Peyer's patch (tissue), 4 donors: ENCODE measurements at regions not wholly inside any gene's neighbourhood (a gene's known extent, or its start where the extent isn't known, plus 50 kb on each side); places are given as distances from the start of the nearest gene placed in this dataset.

Experiments
- DNase-seq, 3 donors: peaks; one replicate each; pipeline ENCODE4 v3.0.0-alpha.2; 2017 to 2019
- H3K27ac ChIP-seq, 4 donors: fragments of 200-600 bp; sonication (generic); one replicate each; pipeline ENCODE4 v1.5.1; 2016 to 2019
- H3K27me3 ChIP-seq, 2 donors: fragments of 200-600 bp; sonication (generic); one replicate each; pipeline ENCODE4 v1.5.1; 2019
- H3K36me3 ChIP-seq, 3 donors: fragments of 200-600 bp; sonication (generic); one replicate each; pipeline ENCODE4 v1.5.1; 2016 to 2019
- H3K4me1 ChIP-seq, 4 donors: fragments of 200-600 bp; sonication (generic); one replicate each; pipeline ENCODE4 v1.5.1; 2016 to 2019
- H3K4me3 ChIP-seq, 4 donors: fragments of 200-600 bp; sonication (generic); 1 replicate in 3 of 4; 2 replicates in 1 of 4; pipeline ENCODE4 v1.5.1; 2016 to 2019; ENCODE audit warnings: mild to moderate bottlenecking in 1 of 4
- H3K9me3 ChIP-seq, 4 donors: fragments of 200-600 bp; sonication (generic); one replicate each; pipeline ENCODE4 v1.5.1; 2016 to 2019; ENCODE audit warnings: mild to moderate bottlenecking in 1 of 4
- POLR2A ChIP-seq, 2 donors: fragments of 450-650 bp; IDR thresholded peaks; one replicate each; pipeline ENCODE4 v1.5.1; 2017; ENCODE audit warnings: antibody characterized with exemption in 2 of 2, mild to moderate bottlenecking in 2 of 2, moderate library complexity in 2 of 2
- TF ChIP-seq, protein P1 (sequence below), 6 experiments: fragments of 450-650 bp in 4 of 6; fragments of 200-600 bp in 2 of 6; sonication (generic) in 1 of 6; IDR thresholded peaks; one replicate each; pipeline ENCODE4 v1.5.1; 2017 to 2019; ENCODE audit warnings: antibody characterized with exemption in 6 of 6, mild to moderate bottlenecking in 3 of 6, moderate library complexity in 1 of 6

DNA sequence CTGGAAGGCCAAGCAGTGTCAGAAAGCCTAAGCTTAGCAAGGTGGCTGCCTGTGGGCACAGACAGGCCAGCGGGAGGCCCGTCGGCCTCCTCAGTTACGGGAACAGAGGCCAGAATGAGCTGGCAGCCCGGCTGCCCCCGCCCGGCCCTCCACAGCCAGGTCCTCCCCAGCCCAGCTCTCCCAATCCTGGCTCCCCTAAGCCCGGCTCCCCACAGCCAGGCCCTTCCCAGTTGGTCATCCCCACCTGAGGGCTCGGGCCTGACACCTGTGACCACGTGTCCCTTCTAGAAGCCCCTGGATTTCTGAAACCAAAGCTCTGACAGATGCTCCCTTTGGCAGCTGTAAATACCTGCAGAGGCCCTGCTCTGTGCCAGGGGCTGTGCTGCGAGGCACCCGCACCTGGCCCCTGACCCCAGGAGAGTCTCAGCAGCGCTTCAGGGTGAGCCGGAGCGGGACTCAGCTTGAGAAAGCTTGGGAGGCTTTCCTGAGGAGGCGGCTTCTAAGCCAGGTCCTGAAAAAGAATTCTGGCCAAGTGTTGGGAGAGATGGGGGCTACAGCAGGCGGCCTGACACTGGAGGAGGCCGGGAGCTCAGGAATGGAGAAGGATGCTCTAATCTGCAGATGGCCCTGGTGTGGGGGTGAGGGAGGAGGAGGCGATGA, 80.4 kb upstream of the OLFM1 start:
- no peaks in the 10 kb centered on the region for H3K36me3 ChIP-seq
- peak in 1 of 3 donors; percentile 15 for DNase-seq
- TF ChIP-seq, protein P1, sequence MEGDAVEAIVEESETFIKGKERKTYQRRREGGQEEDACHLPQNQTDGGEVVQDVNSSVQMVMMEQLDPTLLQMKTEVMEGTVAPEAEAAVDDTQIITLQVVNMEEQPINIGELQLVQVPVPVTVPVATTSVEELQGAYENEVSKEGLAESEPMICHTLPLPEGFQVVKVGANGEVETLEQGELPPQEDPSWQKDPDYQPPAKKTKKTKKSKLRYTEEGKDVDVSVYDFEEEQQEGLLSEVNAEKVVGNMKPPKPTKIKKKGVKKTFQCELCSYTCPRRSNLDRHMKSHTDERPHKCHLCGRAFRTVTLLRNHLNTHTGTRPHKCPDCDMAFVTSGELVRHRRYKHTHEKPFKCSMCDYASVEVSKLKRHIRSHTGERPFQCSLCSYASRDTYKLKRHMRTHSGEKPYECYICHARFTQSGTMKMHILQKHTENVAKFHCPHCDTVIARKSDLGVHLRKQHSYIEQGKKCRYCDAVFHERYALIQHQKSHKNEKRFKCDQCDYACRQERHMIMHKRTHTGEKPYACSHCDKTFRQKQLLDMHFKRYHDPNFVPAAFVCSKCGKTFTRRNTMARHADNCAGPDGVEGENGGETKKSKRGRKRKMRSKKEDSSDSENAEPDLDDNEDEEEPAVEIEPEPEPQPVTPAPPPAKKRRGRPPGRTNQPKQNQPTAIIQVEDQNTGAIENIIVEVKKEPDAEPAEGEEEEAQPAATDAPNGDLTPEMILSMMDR (IDR thresholded peaks at IDR 0.05): no peak
- TF ChIP-seq POLR2A (IDR thresholded peaks at IDR 0.05): no peak
- no peaks in the 10 kb centered on the region for H3K27me3 ChIP-seq
- no peaks in the 10 kb centered on the region for H3K9me3 ChIP-seq
- no peak overlapping the region for H3K4me3 ChIP-seq
- H3K27ac ChIP-seq: no peak overlapping the region
- H3K4me1 ChIP-seq: no peaks in the 10 kb centered on the region

DNA sequence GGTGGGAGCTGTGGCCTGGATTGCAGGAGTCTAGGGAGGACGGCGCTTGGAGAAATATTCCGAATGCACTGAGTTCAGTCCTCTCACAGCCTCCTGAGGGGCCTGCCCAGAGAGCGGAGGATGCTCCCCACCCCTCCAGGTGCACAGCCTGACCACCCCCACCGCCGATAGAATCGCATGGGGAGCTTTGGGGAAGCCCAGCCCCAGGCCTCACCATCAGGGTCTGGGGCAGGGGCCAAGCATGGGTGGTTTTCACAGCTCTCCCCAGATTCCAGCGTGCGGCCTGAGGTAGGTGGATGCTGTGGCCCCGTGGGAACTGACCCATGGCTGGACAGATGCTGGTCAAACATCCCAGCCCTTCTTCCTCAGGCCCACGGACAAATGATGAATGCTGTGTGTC, 79.9 kb upstream of the OLFM1 start:
- DNase-seq: peak in 1 of 3 donors; percentile 21
- Histone ChIP-seq H3K27me3 (no peaks in the 10 kb centered on the region), H3K27ac (no peak overlapping the region), H3K9me3 (no peaks in the 10 kb centered on the region), H3K4me3 (no peak overlapping the region), H3K36me3 (no peaks in the 10 kb centered on the region), H3K4me1 (no peaks in the 10 kb centered on the region)
- no peak for TF ChIP-seq POLR2A (IDR thresholded peaks at IDR 0.05)
- TF ChIP-seq, protein P1 (IDR thresholded peaks at IDR 0.05): no peak

- Histone ChIP-seq H3K27ac (no peak overlapping the region), H3K27me3 (no peaks in the 10 kb centered on the region), H3K4me1 (no peaks in the 10 kb centered on the region), H3K9me3 (no peaks in the 10 kb centered on the region), H3K4me3 (no peak overlapping the region), H3K36me3 (no peaks in the 10 kb centered on the region)
- TF ChIP-seq, protein P1 (IDR thresholded peaks at IDR 0.05): no peak
- no peak for TF ChIP-seq POLR2A (IDR thresholded peaks at IDR 0.05)
- DNase-seq: peak in 1 of 3 donors; percentile 13
These were observed 79.1 kb upstream of the OLFM1 start for GRCh38 chr9:135008416-135008815.

DNA sequence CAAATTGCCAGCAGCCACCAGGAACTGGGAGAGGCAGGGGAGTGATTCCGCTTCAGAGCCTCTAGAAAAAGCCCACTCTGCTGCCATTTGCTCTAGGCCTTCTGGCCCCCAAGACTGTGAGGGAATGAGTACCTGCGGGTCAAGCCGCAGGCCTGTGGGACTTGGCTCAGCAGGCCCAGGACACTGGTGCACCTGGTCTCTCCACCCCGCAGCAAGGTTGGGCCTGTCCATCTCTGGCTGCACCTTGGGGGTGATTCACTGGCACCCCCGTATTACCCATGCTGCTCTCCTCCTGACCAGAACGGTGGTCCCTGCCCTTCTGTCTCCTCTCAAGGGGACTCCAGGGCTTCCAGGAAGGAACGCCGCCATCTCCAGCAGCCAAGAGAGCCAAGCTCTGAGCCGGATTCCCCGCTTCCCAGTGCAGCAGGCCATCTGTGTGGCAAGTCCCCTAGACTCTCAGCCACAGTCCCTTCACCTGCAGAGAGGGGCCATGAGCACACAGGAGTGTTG, 78.4 kb upstream of the OLFM1 start:
- H3K9me3 ChIP-seq: no peaks in the 10 kb centered on the region
- no peak overlapping the region for H3K27ac ChIP-seq

DNA sequence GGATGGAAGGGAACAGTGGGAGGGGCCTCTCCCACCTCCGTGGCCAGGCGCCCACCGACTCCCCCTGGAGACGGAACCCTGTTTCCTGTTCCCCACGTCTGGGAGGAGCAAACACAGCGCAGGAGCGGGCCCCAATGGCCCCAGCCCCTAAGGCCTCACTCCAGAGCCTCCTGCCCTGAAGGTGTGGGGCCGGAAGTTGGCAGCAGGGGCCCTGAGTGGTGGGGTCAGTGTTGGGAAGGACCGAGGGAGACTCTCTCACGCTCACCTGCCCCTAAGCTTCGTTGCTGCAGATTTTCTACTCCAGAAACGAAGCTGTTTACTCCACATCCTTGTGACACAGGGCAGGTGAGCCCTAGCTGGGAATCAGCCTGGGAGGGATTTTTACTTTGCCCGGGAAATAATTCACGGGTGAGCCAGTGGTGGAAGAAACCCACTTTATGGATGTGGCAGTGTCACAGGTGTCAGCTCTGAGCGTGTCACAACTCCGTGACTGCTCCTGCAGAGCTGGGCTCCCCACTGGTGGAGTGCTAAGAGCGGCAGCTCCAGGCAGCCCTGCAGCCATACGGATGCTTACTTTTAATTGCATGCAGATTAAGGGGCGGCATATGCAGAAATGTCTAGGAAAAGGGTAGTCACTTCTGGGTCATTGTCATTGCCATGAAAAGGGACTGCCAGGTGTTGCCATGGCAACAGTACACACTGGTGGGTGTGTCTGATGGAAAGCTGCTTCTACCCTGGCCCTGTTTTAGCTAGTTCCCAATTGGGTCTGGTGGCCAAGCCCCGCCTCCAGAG, 77.5 kb upstream of the OLFM1 start:
- TF ChIP-seq POLR2A (IDR thresholded peaks at IDR 0.05): no peak
- TF ChIP-seq, protein P1 (IDR thresholded peaks at IDR 0.05): no peak
- H3K27ac ChIP-seq: no peak overlapping the region
- H3K9me3 ChIP-seq: no peaks in the 10 kb centered on the region
- H3K4me3 ChIP-seq: no peak overlapping the region
- H3K4me1 ChIP-seq: no peaks in the 10 kb centered on the region
- no peaks in the 10 kb centered on the region for H3K36me3 ChIP-seq
- H3K27me3 ChIP-seq: no peaks in the 10 kb centered on the region
- peak in 1 of 3 donors; percentile 14 for DNase-seq

More for the DNA sequence above, 78.4 kb upstream of the OLFM1 start:
- Histone ChIP-seq H3K27me3 (no peaks in the 10 kb centered on the region), H3K4me1 (no peaks in the 10 kb centered on the region), H3K4me3 (no peak overlapping the region), H3K36me3 (no peaks in the 10 kb centered on the region)
- TF ChIP-seq, protein P1 (IDR thresholded peaks at IDR 0.05): no peak
- no peak for TF ChIP-seq POLR2A (IDR thresholded peaks at IDR 0.05)
- DNase-seq: peak in 1 of 3 donors; percentile 26
